GM23338 (cell line): ENCODE measurements at regions not wholly inside any gene's neighbourhood (a gene's known extent, or its start where the extent isn't known, plus 50 kb on each side); places are given as distances from the start of the nearest gene placed in this dataset.

Source experiments
- ATAC-seq: fragments of 200-7000 bp; cut with Tn5 transposase; 3 replicates; pipeline ENCODE4 v1.9.1; 2020
- DNase-seq: peaks from one replicate; pipeline ENCODE4 v3.0.0-alpha.2; 2015; ENCODE audit warnings: low spot score
- H2AFZ ChIP-seq: fragments of 200-600 bp; sonication (generic); 2 replicates; pipeline ENCODE4 v1.8.0; 2016; ENCODE audit warnings: antibody characterized with exemption, mild to moderate bottlenecking, moderate library complexity
- H3F3A ChIP-seq: fragments of 200-600 bp; sonication (generic); replicated peaks from 2 replicates; pipeline ENCODE4 v1.8.0; 2017; ENCODE audit warnings: antibody characterized with exemption, mixed run types, low read depth
- H3K27ac ChIP-seq: fragments of 200-600 bp; sonication (generic); 2 replicates; pipeline ENCODE4 v1.6.1; 2016; ENCODE audit warnings: low read depth
- H3K27me3 ChIP-seq: fragments of 200-600 bp; sonication (generic); 2 replicates; pipeline ENCODE4 v1.8.0; 2016; ENCODE audit warnings: mild to moderate bottlenecking, mixed run types, moderate library complexity; ENCODE audit not compliant: insufficient read depth
- H3K36me3 ChIP-seq: fragments of 200-600 bp; sonication (generic); 2 replicates; pipeline ENCODE4 v1.8.0; 2016; ENCODE audit warnings: mild to moderate bottlenecking; ENCODE audit not compliant: insufficient read depth
- H3K4me1 ChIP-seq: fragments of 200-600 bp; sonication (generic); 2 replicates; pipeline ENCODE4 v1.8.0; 2016; ENCODE audit warnings: mild to moderate bottlenecking, moderate library complexity; ENCODE audit not compliant: insufficient read depth
- H3K4me2 ChIP-seq: fragments of 200-600 bp; sonication (generic); 2 replicates; pipeline ENCODE4 v1.7.1; 2017; ENCODE audit warnings: mixed run types
- H3K4me3 ChIP-seq: fragments of 200-600 bp; sonication (generic); 2 replicates; pipeline ENCODE4 v1.6.1; 2016; ENCODE audit warnings: mixed run types
- H3K79me2 ChIP-seq: fragments of 200-600 bp; sonication (generic); replicated peaks from 2 replicates; pipeline ENCODE4 v1.8.0; 2017; ENCODE audit warnings: mild to moderate bottlenecking; ENCODE audit not compliant: insufficient read depth
- H3K9me2 ChIP-seq: fragments of 200-600 bp; sonication (generic); 2 replicates; pipeline ENCODE4 v1.8.0; 2017; ENCODE audit not compliant: insufficient read depth
- H4K20me1 ChIP-seq: fragments of 200-600 bp; sonication (generic); replicated peaks from 2 replicates; pipeline ENCODE4 v1.8.0; 2017; ENCODE audit warnings: mild to moderate bottlenecking; ENCODE audit not compliant: insufficient read depth
- H3K27ac Mint-ChIP-seq: 2 replicates; pipeline ENCODE4 v1.8.0; 2020; ENCODE audit warnings: inconsistent platforms, mild to moderate bottlenecking, moderate library complexity, mixed read lengths
- H3K27me3 Mint-ChIP-seq: 3 replicates; pipeline ENCODE4 v1.8.0; 2022; ENCODE audit warnings: low read depth, mild to moderate bottlenecking, moderate library complexity, mixed read lengths, inconsistent platforms; ENCODE audit not compliant: insufficient read depth, poor library complexity
- H3K36me3 Mint-ChIP-seq: 3 replicates; pipeline ENCODE4 v1.8.0; 2021; ENCODE audit warnings: low read depth, mild to moderate bottlenecking, inconsistent platforms, moderate library complexity, mixed read lengths
- H3K4me1 Mint-ChIP-seq: 3 replicates; pipeline ENCODE4 v1.8.0; 2020; ENCODE audit warnings: mild to moderate bottlenecking, inconsistent platforms, mixed read lengths
- H3K4me3 Mint-ChIP-seq: 3 replicates; pipeline ENCODE4 v1.8.0; 2021; ENCODE audit warnings: moderate library complexity, mild to moderate bottlenecking, inconsistent platforms, mixed read lengths
- H3K9me3 Mint-ChIP-seq: 3 replicates; pipeline ENCODE4 v1.8.0; 2020; ENCODE audit warnings: moderate library complexity, mild to moderate bottlenecking, inconsistent platforms, mixed read lengths
- CREB1 ChIP-seq: fragments of 250-450 bp; sonication (Bioruptor Pico); IDR thresholded peaks from 2 replicates; pipeline ENCODE4 v1.5.0; 2020; ENCODE audit warnings: low read depth, mild to moderate bottlenecking, moderate library complexity
- CTCF ChIP-seq, 2 experiments: fragments of 200-600 bp in 1 of 2; sonication (generic) in 1 of 2; conservative IDR thresholded peaks; 2 replicates each; pipeline versions ENCODE4 v1.5.1 to v1.6.1; 2016 to 2017; ENCODE audit warnings: antibody characterized with exemption in 2 of 2, low read depth in 2 of 2, mild to moderate bottlenecking in 2 of 2, moderate library complexity in 1 of 2
- EZH2 ChIP-seq: fragments of 200-600 bp; sonication (generic); IDR thresholded peaks from one replicate; pipeline ENCODE4 v1.8.0; 2017; ENCODE audit warnings: antibody characterized with exemption, mild to moderate bottlenecking, low read depth; ENCODE audit not compliant: unreplicated experiment
- EZH2phosphoT487 ChIP-seq: fragments of 200-600 bp; sonication (generic); IDR thresholded peaks from one replicate; pipeline ENCODE4 v1.8.1; 2018; ENCODE audit warnings: antibody characterized with exemption; ENCODE audit not compliant: unreplicated experiment
- JUNB ChIP-seq: IDR thresholded peaks from one replicate; pipeline ENCODE4 v1.6.1; 2016; ENCODE audit warnings: antibody characterized with exemption; ENCODE audit not compliant: unreplicated experiment
- NANOG ChIP-seq: IDR thresholded peaks from 2 replicates; pipeline ENCODE4 v1.6.1; 2016; ENCODE audit warnings: antibody characterized with exemption, borderline replicate concordance
- STAT1 ChIP-seq: IDR thresholded peaks from one replicate; pipeline ENCODE4 v1.6.1; 2016; ENCODE audit warnings: antibody characterized with exemption; ENCODE audit not compliant: unreplicated experiment
- ZNF114 ChIP-seq: fragments of 250-450 bp; sonication (Bioruptor Pico); IDR thresholded peaks from 2 replicates; pipeline ENCODE4 v1.5.0; 2020; ENCODE audit warnings: mild to moderate bottlenecking, moderate library complexity
- ZNF331 ChIP-seq: fragments of 250-450 bp; sonication (Bioruptor Pico); IDR thresholded peaks from 2 replicates; pipeline ENCODE4 v1.5.0; 2020; ENCODE audit warnings: low read depth, mild to moderate bottlenecking, moderate library complexity
- ZNF462 ChIP-seq: fragments of 250-450 bp; sonication (Bioruptor Pico); IDR thresholded peaks from 2 replicates; pipeline ENCODE4 v1.5.0; 2020; ENCODE audit warnings: mild to moderate bottlenecking, moderate library complexity
- TF ChIP-seq, protein P1 (sequence below): IDR thresholded peaks from 2 replicates; pipeline ENCODE4 v1.6.1; 2016; ENCODE audit warnings: antibody characterized with exemption

- no peaks in the 10 kb centered on the region for H3K79me2 ChIP-seq
- H3K27me3 Mint-ChIP-seq = no peaks in the 10 kb centered on the region
- no peak overlapping the region for H2AFZ ChIP-seq
- peaks cover 3% of the 10 kb centered on the region; the same call in 1 of the 2 replicates for H3K4me1 ChIP-seq
- H3K9me3 Mint-ChIP-seq = peaks cover 12% of the 10 kb centered on the region
- peak; percentile 24 for DNase-seq
- no peaks in the 10 kb centered on the region for H3K9me2 ChIP-seq
- ATAC-seq = no peak
- H3F3A ChIP-seq = no peaks in the 10 kb centered on the region
- H3K27me3 ChIP-seq = no peaks in the 10 kb centered on the region
- H3K4me3 Mint-ChIP-seq = no peak overlapping the region
- no peak overlapping the region for H3K4me2 ChIP-seq
- H3K27ac Mint-ChIP-seq = no peak overlapping the region
- no peak overlapping the region for H3K4me3 ChIP-seq
- no peaks in the 10 kb centered on the region for H4K20me1 ChIP-seq
- TF ChIP-seq EZH2 (no peak), ZNF331 (CRISPR knock-in tag) (no peak), CREB1 (no peak), EZH2phosphoT487 (no peak), ZNF114 (CRISPR knock-in tag) (no peak)
- TF ChIP-seq, protein P1, sequence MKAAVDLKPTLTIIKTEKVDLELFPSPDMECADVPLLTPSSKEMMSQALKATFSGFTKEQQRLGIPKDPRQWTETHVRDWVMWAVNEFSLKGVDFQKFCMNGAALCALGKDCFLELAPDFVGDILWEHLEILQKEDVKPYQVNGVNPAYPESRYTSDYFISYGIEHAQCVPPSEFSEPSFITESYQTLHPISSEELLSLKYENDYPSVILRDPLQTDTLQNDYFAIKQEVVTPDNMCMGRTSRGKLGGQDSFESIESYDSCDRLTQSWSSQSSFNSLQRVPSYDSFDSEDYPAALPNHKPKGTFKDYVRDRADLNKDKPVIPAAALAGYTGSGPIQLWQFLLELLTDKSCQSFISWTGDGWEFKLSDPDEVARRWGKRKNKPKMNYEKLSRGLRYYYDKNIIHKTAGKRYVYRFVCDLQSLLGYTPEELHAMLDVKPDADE = no peak
- H3K27ac ChIP-seq = no peak overlapping the region
- H3K4me1 Mint-ChIP-seq = peaks cover 13% of the 10 kb centered on the region
- no peaks in the 10 kb centered on the region; the same call in 1 of the 2 replicates for H3K36me3 ChIP-seq
- peaks cover 12% of the 10 kb centered on the region; the same call in 2 of the 3 replicates for H3K36me3 Mint-ChIP-seq
These were observed 1522.9 kb downstream of the PCDH18 start for GRCh38 chr4:136009258-136009832.

DNA sequence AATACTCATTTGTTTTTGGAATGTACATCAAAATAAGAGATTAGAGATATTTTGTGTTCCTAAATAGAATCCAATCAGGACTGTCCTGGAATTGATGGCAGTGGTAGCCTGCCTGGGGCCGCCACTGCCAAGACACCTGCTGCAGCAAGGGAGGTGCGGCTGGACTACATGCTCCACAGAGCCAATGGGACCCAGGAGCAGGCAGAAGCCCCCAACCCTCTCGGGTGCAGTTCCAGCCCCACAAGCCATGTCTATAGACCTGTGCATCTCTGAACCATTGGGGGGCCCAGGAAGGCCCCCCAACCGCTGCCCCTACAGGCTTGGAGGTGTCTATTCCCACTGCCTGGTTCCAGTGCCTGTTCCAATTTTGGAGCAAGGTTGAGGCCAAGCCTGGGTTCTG lies 1524.3 kb downstream of the PCDH18 start:
- Histone ChIP-seq H3K27ac (no peak overlapping the region), H3K9me2 (no peaks in the 10 kb centered on the region), H4K20me1 (no peaks in the 10 kb centered on the region), H3K4me3 (no peak overlapping the region), H3K4me2 (no peak overlapping the region), H2AFZ (no peak overlapping the region), H3K4me1 (peaks cover under 1% of the 10 kb centered on the region; the same call in 1 of the 2 replicates), H3K36me3 (no peaks in the 10 kb centered on the region; the same call in 1 of the 2 replicates), H3K27me3 (no peaks in the 10 kb centered on the region), H3F3A (no peaks in the 10 kb centered on the region), H3K79me2 (no peaks in the 10 kb centered on the region)
- H3K4me1 Mint-ChIP-seq = peaks cover 9% of the 10 kb centered on the region; the same call in 2 of the 3 replicates
- no peak overlapping the region for H3K4me3 Mint-ChIP-seq
- H3K36me3 Mint-ChIP-seq = peaks cover 12% of the 10 kb centered on the region; the same call in 2 of the 3 replicates
- DNase-seq (no peak), ATAC-seq (no peak)
- peaks cover 12% of the 10 kb centered on the region for H3K9me3 Mint-ChIP-seq
- H3K27me3 Mint-ChIP-seq = no peaks in the 10 kb centered on the region
- H3K27ac Mint-ChIP-seq = no peak overlapping the region
- TF ChIP-seq ZNF462 (CRISPR knock-in tag) (no peak), JUNB (no peak), STAT1 (no peak), CREB1 (no peak), NANOG (no peak), CTCF (conservative IDR thresholded peaks at IDR 0.05; ENCODE audit: low read depth in 2 of 2) (no peak), ZNF331 (CRISPR knock-in tag) (no peak)
